Esophagus muscularis mucosa (tissue), 4 donors: ENCODE measurements at regions not wholly inside any gene's neighbourhood (a gene's known extent, or its start where the extent isn't known, plus 50 kb on each side); places are given as distances from the start of the nearest gene placed in this dataset.

Experiments used
- CTCF ChIP-seq, 3 experiments: fragments of 200-600 bp in 2 of 3; fragments of 450-650 bp in 1 of 3; sonication (generic) in 2 of 3; IDR thresholded peaks; one replicate each; pipeline ENCODE4 v1.5.1; 2017 to 2019; ENCODE audit warnings: antibody characterized with exemption in 3 of 3, mild to moderate bottlenecking in 2 of 3, moderate library complexity in 1 of 3
- EP300 ChIP-seq: sonication (generic); formaldehyde crosslinking; IDR thresholded peaks from one replicate; pipeline ENCODE4 v1.6.1; 2017; ENCODE audit warnings: antibody characterized with exemption
- POLR2A ChIP-seq: fragments of 450-650 bp; IDR thresholded peaks from one replicate; pipeline ENCODE4 v1.6.1; 2017; ENCODE audit warnings: antibody characterized with exemption, moderate library complexity, mild to moderate bottlenecking, low read depth
- POLR2AphosphoS5 ChIP-seq, 2 donors: sonication (generic); formaldehyde crosslinking; IDR thresholded peaks; one replicate each; pipeline ENCODE4 v1.6.1; 2017; ENCODE audit warnings: antibody characterized with exemption in 2 of 2

GRCh38 chr4:119870856-119871255, 195.8 kb downstream of the MAD2L1 start:
- no peak for TF ChIP-seq CTCF (IDR thresholded peaks at IDR 0.05)
- no peak for TF ChIP-seq POLR2A
- TF ChIP-seq POLR2AphosphoS5 (IDR thresholded peaks at IDR 0.05): no peak
- no peak for TF ChIP-seq EP300
